T-helper 2 cell treated with Interferon-gamma antibody and Interleukin-4, amounts not matched to agents 5 μg/mL and 100 μg/mL, for 36 hours (primary cell): ENCODE measurements at regions not wholly inside any gene's neighbourhood (a gene's known extent, or its start where the extent isn't known, plus 50 kb on each side); places are given as distances from the start of the nearest gene placed in this dataset.

Experiments used
- DNase-seq: peaks from one replicate; pipeline ENCODE4 v3.0.0; 2021; ENCODE audit warnings: low spot score
- H3K27ac Mint-ChIP-seq: one replicate; pipeline ENCODE4 v1.8.0; 2021; ENCODE audit warnings: mild to moderate bottlenecking, mixed read lengths
- H3K27me3 Mint-ChIP-seq: one replicate; pipeline ENCODE4 v1.8.0; 2021; ENCODE audit warnings: low read depth, mixed read lengths
- H3K36me3 Mint-ChIP-seq: one replicate; pipeline ENCODE4 v1.8.0; 2021; ENCODE audit warnings: low read depth, mixed read lengths
- H3K4me1 Mint-ChIP-seq: one replicate; pipeline ENCODE4 v1.8.0; 2021; ENCODE audit warnings: low read depth, mixed read lengths
- H3K4me3 Mint-ChIP-seq: one replicate; pipeline ENCODE4 v1.8.0; 2022; ENCODE audit warnings: mild to moderate bottlenecking, moderate library complexity, mixed read lengths
- H3K9me3 Mint-ChIP-seq: one replicate; pipeline ENCODE4 v1.8.0; 2021; ENCODE audit warnings: mixed read lengths

DNA sequence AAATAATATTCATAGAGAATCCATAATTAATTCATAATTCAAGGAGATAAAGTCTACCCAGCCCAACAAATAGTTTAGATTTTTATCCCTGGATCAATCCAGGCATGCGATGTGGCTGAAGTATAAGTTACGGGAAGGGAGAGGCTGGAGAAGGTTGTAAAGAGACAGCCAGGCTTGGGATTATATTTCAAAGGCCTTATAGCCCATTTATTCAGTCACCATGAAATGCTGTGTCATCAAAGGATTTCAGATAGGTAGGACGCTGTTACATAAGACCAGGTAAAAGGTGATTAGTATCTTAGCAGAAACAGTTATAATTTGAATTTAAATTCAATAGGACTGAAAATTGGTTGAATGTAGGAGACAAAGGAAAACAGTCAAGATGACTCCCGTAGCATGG is 73.0 kb upstream of the NFKB1 start:
- no peak overlapping the region for H3K4me3 Mint-ChIP-seq
- H3K4me1 Mint-ChIP-seq: peaks cover 15% of the 10 kb centered on the region
- H3K27ac Mint-ChIP-seq: no peak overlapping the region

DNA sequence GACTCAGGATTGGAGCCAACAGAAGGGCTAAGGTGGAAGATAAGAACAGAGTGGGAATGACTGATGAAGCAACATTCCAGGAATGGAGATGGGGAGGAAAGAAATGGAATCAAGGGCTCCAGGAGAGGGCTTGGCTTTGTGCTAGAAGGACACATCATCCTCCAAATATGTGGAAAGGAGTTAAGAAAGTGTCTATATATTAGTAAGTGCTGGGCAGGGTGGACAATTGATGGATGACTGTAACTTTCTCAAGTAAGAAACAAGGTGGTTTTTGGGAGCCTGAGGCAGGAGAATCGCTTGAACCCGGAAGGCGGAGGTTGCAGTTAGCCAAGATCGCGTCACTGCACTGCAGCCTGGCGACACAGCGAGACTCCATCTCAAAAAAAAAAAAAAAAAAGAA is 71.6 kb upstream of the NFKB1 start:
- Mint-ChIP-seq H3K4me3 (peak overlapping the region; percentile 14), H3K9me3 (peaks cover 3% of the 10 kb centered on the region), H3K36me3 (peaks cover 4% of the 10 kb centered on the region), H3K4me1 (peaks cover 14% of the 10 kb centered on the region), H3K27me3 (no peaks in the 10 kb centered on the region), H3K27ac (no peak overlapping the region)
- no peak for DNase-seq

More for the DNA sequence above, 73.0 kb upstream of the NFKB1 start:
- H3K9me3 Mint-ChIP-seq: peaks cover 2% of the 10 kb centered on the region
- H3K36me3 Mint-ChIP-seq: peaks cover 4% of the 10 kb centered on the region
- no peak for DNase-seq
- no peaks in the 10 kb centered on the region for H3K27me3 Mint-ChIP-seq

DNA sequence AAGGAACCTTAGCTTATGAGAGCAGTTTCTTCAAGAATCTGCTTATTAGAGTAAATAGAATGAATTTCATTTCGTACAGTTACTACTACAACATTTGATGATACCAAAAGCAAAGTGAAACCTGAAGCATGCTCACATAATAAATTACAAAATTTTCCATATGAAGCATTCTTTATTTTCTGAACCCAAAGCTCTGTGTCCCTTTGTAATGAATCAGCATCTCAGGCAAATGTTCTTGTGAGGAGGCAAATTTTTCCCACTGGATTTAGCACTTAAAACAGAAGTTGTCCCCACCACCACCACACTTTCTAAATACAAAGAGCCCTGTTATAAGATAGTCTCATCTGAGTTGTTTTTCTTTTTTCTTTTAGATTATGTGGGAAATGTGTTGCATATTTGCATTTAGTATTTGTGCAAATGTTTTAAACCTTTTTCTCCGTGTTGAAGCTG is 70.7 kb upstream of the NFKB1 start:
- Mint-ChIP-seq H3K4me3 (peak overlapping the region; percentile 91), H3K36me3 (peaks cover 6% of the 10 kb centered on the region), H3K4me1 (peaks cover 14% of the 10 kb centered on the region), H3K27me3 (no peaks in the 10 kb centered on the region), H3K9me3 (peaks cover 9% of the 10 kb centered on the region), H3K27ac (peak overlapping the region; percentile 82)
- no peak for DNase-seq

DNA sequence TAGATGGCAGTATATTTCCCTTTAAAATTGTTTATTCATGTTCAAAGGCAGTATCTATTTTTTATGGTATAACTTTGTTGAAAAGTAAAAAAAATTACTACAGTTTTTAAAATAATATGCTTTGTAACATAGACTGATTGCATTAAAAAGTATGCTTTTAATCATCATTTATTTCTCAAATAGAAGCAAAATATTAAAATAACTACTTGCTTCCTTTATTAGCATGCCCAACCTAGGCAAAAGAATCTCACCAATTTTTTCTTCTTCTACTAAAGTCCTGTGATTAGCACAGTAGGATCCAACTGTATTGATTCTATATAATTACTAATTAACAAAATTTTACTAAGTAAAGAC is 69.6 kb upstream of the NFKB1 start:
- peaks cover 9% of the 10 kb centered on the region for H3K9me3 Mint-ChIP-seq
- no peak overlapping the region for H3K27ac Mint-ChIP-seq
- H3K4me3 Mint-ChIP-seq: peak overlapping the region; percentile 91
- peaks cover 14% of the 10 kb centered on the region for H3K4me1 Mint-ChIP-seq
- H3K27me3 Mint-ChIP-seq: no peaks in the 10 kb centered on the region
- H3K36me3 Mint-ChIP-seq: peaks cover 6% of the 10 kb centered on the region
- DNase-seq: no peak

DNA sequence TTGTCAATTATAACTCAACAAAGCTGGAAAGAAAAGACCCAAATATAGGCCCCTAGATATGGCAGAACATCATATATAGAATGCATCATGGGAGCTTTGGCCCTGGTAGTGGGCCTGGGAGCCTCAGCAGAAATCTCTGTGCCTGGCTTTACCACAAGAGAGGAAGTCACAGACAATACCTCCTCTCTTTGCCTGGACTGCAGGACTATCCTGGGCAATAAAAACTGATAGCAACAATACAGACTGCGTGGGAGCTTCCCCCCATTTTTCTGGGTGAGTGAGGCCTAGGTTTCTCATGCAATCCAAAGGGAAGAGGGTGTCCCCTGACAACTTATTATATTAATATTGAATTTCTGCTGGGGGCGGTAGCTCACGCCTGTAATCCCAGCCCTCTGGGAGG is 64.0 kb upstream of the NFKB1 start:
- no peak for DNase-seq
- Mint-ChIP-seq H3K4me1 (no peaks in the 10 kb centered on the region), H3K9me3 (peaks cover 9% of the 10 kb centered on the region), H3K4me3 (no peak overlapping the region), H3K36me3 (peaks cover 2% of the 10 kb centered on the region), H3K27me3 (peaks cover 9% of the 10 kb centered on the region), H3K27ac (no peak overlapping the region)

DNA sequence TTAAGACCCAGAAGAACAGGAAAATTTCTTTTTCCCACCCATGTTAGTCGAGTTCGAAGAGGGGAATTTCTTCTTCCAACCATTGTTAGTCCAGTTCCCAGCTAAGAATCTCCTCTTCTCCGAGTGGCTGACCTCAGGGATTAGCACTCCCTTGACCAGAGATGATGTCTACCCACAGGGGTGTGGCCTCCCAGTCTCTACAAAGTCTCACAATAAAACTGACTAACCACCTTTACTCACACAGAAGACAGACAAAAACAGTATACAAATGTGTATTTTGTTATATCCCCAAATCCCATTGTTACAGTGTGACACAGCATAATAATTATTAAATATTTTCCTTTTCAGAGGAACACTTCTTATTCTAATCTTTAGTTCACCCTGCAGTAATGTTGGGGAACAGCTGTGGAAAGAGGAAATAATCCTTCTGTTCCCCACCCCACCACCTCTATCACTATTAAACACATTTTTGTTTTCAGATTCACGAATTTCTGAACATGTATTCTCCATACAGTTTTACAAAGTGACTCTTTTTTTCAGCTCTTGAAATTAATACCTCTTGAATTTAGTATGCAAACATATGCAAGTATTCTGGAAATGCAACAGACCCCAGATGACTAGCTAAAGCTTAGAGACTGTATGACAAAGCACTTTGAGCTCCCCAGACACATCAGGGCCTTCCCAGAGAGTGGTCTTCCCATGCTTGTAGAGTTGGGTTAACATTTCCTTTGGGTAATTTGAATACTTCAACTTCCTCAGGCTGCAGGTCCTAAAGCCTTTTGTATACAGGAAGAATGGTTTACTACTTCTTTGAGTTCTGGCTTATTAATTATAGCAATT is 62.5 kb upstream of the NFKB1 start:
- peaks cover 2% of the 10 kb centered on the region for H3K36me3 Mint-ChIP-seq
- no peak overlapping the region for H3K4me3 Mint-ChIP-seq
- no peaks in the 10 kb centered on the region for H3K4me1 Mint-ChIP-seq
- peaks cover 9% of the 10 kb centered on the region for H3K27me3 Mint-ChIP-seq
- no peak for DNase-seq
- H3K9me3 Mint-ChIP-seq: peaks cover 9% of the 10 kb centered on the region
- H3K27ac Mint-ChIP-seq: no peak overlapping the region

DNA sequence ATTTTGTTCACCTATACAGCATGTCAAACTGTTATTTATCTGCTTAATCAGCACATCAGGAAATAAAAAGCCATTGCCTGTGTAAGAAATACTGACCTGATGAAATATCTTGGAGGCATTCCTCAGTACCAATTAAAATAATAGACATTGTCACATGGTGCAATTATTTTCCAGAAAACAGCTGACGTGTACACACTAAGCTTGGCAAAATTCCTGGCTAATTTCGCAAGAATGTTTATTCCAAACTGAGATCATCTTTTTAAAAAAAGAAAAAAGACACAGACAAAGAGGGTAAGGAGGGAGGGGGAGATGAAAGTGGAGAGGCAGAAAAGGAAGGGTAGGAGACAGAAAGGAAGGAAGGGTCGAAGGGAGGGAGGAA is 61.9 kb upstream of the NFKB1 start:
- Mint-ChIP-seq H3K27ac (no peak overlapping the region), H3K9me3 (peaks cover 9% of the 10 kb centered on the region), H3K27me3 (peaks cover 9% of the 10 kb centered on the region), H3K4me3 (no peak overlapping the region), H3K36me3 (peaks cover 2% of the 10 kb centered on the region), H3K4me1 (peaks cover 4% of the 10 kb centered on the region)
- no peak for DNase-seq

DNA sequence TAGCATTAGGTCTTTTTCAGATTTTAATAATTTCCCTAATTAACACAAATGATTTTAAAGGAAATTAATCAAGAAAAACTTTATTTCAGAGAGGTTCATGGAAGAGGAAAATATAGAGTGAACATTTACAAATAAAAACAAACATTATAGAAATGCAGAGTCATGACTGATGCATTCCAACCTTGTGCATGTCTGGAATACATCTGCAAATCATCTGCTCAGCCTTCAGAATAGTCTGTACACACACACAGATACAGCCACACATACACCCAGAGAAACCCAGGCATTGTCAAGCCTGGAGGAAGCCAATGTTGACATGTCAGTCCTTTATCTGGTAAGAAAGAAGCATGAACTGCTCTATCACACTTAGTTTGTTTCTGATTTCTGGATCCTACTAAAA is 61.3 kb upstream of the NFKB1 start:
- DNase-seq: no peak

DNA sequence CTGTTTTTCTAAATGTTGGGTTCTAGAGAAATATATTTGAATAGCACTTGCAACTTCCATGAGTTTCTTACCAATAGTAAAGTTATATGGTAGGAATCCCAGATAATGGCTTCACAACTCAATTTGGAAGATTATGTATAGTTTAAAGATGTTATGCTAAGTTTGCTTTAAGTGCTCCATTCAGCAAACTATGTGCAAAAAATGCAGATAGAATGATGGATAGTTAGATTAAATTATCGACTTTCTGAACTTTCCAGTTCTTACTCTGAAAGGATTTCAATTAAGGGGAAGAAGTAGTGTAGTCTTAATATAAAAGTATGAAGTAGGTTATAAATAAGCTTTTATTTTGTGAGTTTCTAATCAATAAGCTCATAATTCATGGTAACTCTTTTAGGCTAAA is 60.7 kb upstream of the NFKB1 start:
- Mint-ChIP-seq H3K9me3 (no peaks in the 10 kb centered on the region), H3K4me3 (no peak overlapping the region), H3K27me3 (peaks cover 9% of the 10 kb centered on the region), H3K4me1 (peaks cover 9% of the 10 kb centered on the region), H3K36me3 (no peaks in the 10 kb centered on the region), H3K27ac (no peak overlapping the region)
- DNase-seq: no peak

More for the DNA sequence above, 61.3 kb upstream of the NFKB1 start:
- Mint-ChIP-seq H3K36me3 (no peaks in the 10 kb centered on the region), H3K4me3 (no peak overlapping the region), H3K27me3 (peaks cover 9% of the 10 kb centered on the region), H3K27ac (no peak overlapping the region), H3K4me1 (peaks cover 7% of the 10 kb centered on the region), H3K9me3 (peaks cover 3% of the 10 kb centered on the region)

DNA sequence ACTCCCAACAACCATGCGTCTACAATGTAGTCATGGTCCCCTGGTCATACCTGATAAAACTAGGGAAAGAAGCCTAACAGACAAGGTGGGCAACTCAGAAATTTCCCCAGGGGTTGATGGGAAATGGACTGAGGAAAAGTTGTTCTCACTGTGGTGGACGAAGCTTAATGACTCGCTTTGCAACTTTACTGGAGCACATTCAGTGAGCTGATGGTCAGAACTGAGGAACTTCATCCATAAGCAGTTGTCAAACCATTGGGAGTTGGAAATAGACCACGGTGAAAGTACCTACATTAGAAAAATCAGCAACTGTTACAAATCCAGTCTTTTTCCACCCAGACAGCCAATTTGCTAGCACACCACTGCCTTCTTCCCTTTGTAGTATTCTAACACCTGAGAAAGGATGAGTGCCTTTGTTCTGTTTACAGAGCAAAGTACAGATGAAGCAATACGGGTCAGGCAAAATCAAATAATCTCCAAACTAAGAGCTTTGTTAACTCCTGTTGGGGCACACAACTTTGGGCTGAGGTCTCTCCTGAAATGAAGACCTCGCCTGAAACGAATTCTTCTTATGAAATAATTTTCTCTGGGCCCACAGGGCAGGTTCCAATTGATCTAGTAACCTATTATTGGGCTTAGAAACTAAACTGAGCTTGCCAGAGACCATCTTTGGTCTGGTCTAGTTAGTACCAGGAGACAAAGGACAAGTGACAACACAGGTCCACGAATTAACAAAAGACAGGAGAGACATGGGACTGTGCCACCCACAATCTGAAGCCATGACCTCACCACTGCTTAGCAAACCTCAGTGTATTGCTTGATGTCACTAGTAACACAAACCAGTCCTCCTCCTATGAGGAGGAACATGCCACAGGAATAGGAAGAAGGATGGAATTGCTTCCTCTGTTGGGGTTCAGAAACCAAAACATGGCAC is 58.9 kb upstream of the NFKB1 start:
- peaks cover 9% of the 10 kb centered on the region for H3K27me3 Mint-ChIP-seq
- no peak overlapping the region for H3K4me3 Mint-ChIP-seq
- DNase-seq: no peak

DNA sequence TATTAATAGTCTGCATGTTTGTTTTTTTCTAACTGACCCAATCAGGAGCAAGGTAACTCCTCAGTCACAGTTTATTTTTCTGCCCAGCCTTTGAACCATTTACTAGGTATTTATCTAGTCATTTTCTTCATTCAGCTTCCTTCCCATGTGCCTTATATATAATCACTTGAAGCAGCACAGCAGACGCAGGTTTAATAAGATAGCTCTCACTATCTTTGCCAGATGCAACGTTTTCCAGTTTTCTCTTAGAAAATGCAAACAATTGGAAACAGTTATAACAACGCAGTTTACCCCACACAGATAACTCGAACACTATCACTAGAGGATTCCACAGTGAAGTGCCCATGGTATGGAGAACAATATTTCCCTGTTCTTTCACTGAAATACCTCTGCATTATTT is 56.4 kb upstream of the NFKB1 start:
- no peak overlapping the region for H3K4me3 Mint-ChIP-seq
- peaks cover 4% of the 10 kb centered on the region for H3K27me3 Mint-ChIP-seq
- DNase-seq: no peak
- no peaks in the 10 kb centered on the region for H3K9me3 Mint-ChIP-seq
- peaks cover 33% of the 10 kb centered on the region for H3K4me1 Mint-ChIP-seq
- no peaks in the 10 kb centered on the region for H3K36me3 Mint-ChIP-seq
- H3K27ac Mint-ChIP-seq: no peak overlapping the region

More for the DNA sequence above, 58.9 kb upstream of the NFKB1 start:
- Mint-ChIP-seq H3K4me1 (peaks cover 19% of the 10 kb centered on the region), H3K27ac (no peak overlapping the region), H3K9me3 (no peaks in the 10 kb centered on the region), H3K36me3 (no peaks in the 10 kb centered on the region)

DNA sequence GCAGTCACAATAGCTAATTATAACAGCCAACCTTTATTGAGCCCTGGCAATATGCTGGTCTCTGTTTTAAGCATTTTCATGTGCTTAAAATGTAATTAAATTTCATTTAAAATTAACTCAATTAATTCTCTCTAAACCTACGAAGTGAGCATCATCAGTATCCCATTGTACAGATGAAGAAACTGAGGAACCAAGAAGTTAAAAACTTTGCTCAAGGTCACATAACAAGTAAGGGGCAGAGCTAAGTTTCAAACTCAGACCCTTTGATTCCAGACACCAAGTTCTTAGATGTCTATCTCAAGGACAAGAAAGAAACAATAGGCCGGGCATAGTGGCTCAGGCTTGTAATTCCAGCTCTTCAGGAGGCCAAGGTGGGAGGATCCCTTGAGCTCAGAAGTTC is 55.9 kb upstream of the NFKB1 start:
- no peaks in the 10 kb centered on the region for H3K36me3 Mint-ChIP-seq
- no peaks in the 10 kb centered on the region for H3K9me3 Mint-ChIP-seq
- no peak overlapping the region for H3K27ac Mint-ChIP-seq
- H3K27me3 Mint-ChIP-seq: peaks cover 4% of the 10 kb centered on the region
- no peak for DNase-seq
- no peak overlapping the region for H3K4me3 Mint-ChIP-seq
- peaks cover 37% of the 10 kb centered on the region for H3K4me1 Mint-ChIP-seq

DNA sequence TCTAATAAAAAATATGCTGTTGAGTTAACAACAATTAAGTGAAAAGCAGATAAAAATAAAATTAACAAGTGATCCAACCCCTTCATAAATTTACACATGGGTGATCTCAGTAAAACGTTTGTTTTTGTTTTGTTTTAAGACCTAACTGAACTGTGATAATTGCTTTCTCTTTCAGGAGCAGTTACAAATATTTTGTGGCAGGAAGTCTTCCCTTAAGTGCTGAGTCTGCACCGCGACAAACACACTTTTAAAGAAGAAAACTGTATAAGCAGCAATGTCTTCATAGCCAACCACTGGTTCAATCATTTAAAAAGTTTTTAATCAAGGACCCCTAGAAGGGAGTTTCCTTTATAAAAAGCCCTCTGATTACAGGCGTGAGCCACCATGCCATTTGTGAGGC is 53.7 kb upstream of the NFKB1 start:
- peak overlapping the region; percentile 73 for H3K27ac Mint-ChIP-seq
- H3K36me3 Mint-ChIP-seq: no peaks in the 10 kb centered on the region
- no peaks in the 10 kb centered on the region for H3K9me3 Mint-ChIP-seq
- no peaks in the 10 kb centered on the region for H3K27me3 Mint-ChIP-seq
- H3K4me3 Mint-ChIP-seq: peak overlapping the region; percentile 61
- DNase-seq: no peak
- H3K4me1 Mint-ChIP-seq: peaks cover 48% of the 10 kb centered on the region

DNA sequence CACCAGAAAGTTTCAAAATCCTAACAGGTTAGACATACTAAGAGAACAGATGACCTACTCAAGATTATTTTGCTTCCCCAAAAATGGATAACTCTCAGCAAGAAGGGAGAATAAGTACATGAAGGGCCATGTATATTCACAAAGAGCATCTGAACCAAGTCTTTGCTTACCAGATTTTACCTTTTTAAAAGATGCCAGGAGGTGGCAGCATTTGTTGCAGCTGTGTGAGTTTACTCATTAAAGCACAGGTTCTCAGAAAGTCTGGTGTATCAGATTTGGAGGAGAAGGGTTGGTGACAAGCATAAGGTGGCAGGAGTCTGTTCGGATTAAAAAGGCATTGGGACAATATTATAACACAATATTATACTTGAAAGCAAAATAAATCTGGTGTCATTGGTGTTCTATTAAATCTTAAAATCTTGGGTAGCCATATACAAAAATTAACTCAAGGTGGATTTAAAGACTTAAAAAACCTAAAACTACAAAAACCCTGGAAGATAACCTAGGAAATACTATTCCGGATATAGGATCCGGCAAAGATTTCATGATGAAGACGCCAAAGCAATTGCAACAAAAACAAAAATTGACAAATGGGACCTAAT is 51.3 kb upstream of the NFKB1 start:
- DNase-seq: peak; percentile 49
- peaks cover 59% of the 10 kb centered on the region for H3K4me1 Mint-ChIP-seq
- H3K27me3 Mint-ChIP-seq: no peaks in the 10 kb centered on the region
- H3K4me3 Mint-ChIP-seq: peak overlapping the region; percentile 1
- H3K36me3 Mint-ChIP-seq: peaks cover 2% of the 10 kb centered on the region
- H3K27ac Mint-ChIP-seq: no peak overlapping the region
- H3K9me3 Mint-ChIP-seq: no peaks in the 10 kb centered on the region
